Glomerular visceral epithelial cell (primary cell): ENCODE measurements at regions not wholly inside any gene's neighbourhood (a gene's known extent, or its start where the extent isn't known, plus 50 kb on each side); places are given as distances from the start of the nearest gene placed in this dataset.

Experiments used
- DNase-seq: peaks from one replicate; pipeline ENCODE4 v3.0.0-alpha.2; 2016; ENCODE audit errors: extremely low spot score

DNA sequence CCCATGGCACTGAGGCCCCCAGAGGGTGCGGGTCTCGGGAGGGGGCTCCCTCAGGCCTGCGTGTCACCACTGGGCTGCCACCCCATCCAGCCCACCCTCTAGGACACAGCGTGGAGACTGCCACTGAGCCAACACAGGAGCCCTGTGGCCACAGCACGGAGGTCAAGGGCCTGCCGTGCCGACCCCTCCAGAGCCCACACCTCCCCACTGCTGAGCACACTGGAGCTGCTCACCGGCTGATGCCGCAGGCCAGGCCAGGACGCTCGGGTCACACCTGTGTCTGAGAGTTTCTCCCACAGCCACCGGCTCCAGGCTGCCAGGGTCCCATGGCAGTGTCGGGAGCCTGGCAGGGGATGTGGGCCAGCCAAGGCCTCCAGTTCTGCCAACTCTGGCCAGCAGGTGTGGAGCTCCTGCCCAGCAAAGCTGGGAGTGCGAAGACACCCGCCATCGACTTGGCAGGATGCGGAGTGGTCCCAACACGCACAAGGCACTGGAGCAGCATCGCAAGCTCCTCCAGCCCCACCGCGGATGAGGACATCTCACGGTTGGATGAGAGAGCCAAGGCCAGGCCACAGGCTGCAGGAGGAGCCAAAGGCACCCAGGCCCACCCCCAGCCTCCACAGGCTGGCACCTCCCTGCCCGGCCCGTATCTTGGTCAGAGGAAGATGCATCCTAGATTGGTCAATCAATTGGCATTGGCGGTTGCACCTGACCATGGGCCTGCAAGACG lies 187.1 kb downstream of the BRD1 start:
- no peak for DNase-seq

DNA sequence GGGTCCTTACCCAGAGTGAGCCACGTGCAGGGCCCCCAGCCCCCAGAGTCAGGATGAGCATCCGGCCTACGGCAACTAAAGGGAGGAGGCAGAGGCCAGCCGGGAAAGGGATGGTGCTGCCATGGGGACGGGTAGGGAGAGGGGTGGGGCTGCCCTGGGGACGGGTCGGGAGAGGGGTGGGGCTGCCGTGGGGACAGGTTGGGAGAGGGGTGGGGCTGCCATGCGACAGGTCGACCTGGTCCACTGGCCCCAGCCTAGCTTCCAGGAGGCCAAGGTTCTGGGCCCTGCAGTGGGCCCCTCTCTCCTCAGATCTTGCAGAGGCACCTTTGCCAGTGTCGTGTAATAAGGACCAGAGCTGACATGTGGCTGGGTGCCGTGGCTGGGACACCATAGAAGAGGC lies 187.7 kb downstream of the BRD1 start:
- no peak for DNase-seq

DNA sequence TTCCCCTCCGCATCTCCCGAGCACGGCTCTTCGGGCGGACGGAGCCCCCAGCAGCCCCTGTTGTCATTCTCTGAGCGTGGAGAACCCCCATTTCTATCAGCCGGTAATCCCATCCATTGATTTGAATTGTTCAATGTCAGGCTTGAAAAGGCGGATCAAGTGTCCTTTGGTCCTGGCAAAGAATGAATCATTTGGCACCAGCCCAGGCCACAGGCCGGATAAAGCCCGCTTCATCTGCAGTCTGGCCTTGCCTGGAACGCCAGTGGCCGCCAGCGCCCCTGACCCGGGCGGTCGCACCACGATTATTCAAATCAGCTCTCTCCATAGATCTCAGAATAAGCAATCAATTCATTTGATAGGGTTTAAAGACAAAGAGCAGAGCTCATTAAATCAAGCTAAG lies 188.9 kb downstream of the BRD1 start:
- peak; percentile 2 for DNase-seq

DNA sequence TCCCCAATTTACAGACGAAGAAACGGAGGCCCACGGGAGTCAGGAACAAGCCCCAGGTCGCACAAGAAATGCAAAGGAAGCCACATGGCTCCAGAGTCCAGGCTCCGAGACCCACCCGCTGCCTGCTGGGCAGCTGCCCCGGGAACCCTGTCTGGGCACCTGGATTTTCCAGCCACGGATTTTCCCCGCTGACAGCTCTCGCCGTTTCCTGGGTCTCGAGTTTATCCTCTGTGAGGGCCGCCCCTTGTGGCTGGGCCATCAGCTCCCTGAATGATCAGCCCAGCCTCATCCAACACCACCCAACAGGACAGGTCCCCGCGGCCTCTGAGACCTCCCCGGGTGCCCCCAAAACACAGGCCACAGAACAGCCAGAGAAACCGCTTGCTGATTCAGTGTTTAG lies 189.7 kb downstream of the BRD1 start:
- no peak for DNase-seq

GRCh38 chr22:49637255-49637760 lies 190.4 kb downstream of the BRD1 start:
- no peak for DNase-seq

DNA sequence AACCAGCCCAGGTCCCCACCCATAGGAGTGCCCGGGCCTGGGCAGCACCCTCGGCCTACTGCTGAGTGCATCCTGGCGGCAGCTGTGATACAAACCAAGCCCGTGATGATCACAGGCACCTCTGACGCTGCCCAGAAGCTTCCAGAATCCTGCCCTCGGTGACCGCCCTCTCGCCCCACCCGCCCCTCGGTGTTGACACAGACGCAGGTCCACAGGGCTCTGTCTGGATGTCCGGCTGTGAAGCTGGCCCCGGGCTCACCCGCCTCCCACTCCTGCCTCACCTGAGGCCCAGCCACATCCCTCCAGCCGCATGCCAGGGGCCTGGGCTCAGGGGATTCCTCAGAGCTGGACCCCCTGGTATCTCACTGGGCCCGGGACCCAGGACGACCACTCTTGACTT lies 191.0 kb downstream of the BRD1 start:
- DNase-seq = no peak

DNA sequence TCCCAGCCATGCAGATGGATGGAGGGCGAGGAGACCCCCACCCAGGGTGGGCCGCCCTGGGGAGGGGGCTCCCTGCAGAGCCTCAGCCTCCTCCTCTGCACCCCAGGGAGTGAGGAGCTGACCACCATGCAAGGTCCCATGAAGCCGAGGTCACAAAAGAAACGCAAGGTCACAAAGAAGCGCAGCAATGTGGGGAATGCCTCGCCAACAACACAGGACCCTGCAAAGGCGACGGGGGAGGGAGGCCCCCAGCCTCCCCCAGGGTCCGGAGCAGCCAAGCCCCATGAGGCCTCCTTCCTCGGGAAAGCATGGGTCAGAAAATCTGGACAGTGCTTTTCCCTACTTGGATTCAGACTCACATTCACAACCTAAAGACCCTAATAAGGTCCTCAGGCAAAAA lies 191.5 kb downstream of the BRD1 start:
- DNase-seq = no peak

DNA sequence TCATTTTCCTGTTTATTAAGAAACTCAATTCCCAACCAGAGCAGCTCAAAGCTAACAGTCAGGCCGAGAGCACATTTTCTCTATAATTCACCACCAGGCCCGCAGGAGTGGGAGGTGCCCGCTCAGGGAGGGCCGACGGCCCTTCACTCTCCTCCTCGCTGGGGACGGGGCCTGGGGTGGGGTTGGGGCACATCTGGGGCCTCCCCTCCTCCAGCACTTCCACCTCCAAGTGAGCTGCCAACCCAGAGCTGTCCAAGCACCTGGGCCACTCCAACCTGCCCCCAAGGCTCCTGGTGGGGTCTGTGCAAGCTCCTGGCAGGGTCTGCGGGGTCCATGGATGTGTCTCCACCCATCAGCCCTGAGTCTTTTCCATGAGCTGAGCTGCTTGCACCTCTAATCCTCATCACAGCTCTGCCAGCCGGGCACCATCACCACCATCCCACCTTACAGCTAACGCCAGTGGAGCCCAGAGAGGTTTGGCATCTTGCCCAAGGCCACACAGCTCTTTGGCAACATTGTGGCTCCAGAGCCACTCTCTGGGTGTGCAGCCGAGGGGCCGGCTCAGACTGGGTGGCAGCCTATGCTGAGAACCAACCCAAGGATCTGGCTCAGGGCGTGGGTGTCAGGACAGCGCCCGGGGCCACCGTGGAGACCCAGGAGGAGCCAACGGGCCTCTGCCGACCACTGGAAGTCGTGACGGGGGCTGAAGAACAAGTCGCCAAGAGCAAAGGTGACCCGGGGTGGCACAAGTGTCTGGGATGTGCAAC lies 193.5 kb downstream of the BRD1 start:
- no peak for DNase-seq

DNA sequence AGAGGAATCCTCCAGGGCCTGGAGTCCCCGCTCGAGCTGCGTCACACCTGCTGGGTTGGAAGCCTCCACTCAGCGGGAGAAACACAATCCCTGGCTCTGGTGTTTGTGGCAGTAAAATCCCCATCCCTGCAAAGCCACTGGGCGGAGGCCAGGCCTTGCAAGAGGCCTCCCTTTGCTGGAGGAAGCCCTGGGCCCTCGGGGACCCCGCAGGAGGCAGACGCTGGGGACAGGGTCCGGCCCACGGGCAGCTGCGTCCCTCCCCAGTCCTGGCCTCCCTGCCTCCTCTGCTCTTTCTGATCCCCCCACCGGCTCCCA lies 194.7 kb downstream of the BRD1 start:
- no peak for DNase-seq

GRCh38 chr22:49632199-49633009 lies 195.3 kb downstream of the BRD1 start:
- DNase-seq = peak; percentile 45

GRCh38 chr22:49630448-49630946 lies 197.2 kb downstream of the BRD1 start:
- DNase-seq = no peak

- no peak for DNase-seq
Observed at GRCh38 chr22:49629586-49630447, 197.9 kb downstream of the BRD1 start.

GRCh38 chr22:49629261-49629570 lies 198.5 kb downstream of the BRD1 start:
- DNase-seq = no peak

GRCh38 chr22:49628391-49629260 lies 199.0 kb downstream of the BRD1 start:
- no peak for DNase-seq

DNA sequence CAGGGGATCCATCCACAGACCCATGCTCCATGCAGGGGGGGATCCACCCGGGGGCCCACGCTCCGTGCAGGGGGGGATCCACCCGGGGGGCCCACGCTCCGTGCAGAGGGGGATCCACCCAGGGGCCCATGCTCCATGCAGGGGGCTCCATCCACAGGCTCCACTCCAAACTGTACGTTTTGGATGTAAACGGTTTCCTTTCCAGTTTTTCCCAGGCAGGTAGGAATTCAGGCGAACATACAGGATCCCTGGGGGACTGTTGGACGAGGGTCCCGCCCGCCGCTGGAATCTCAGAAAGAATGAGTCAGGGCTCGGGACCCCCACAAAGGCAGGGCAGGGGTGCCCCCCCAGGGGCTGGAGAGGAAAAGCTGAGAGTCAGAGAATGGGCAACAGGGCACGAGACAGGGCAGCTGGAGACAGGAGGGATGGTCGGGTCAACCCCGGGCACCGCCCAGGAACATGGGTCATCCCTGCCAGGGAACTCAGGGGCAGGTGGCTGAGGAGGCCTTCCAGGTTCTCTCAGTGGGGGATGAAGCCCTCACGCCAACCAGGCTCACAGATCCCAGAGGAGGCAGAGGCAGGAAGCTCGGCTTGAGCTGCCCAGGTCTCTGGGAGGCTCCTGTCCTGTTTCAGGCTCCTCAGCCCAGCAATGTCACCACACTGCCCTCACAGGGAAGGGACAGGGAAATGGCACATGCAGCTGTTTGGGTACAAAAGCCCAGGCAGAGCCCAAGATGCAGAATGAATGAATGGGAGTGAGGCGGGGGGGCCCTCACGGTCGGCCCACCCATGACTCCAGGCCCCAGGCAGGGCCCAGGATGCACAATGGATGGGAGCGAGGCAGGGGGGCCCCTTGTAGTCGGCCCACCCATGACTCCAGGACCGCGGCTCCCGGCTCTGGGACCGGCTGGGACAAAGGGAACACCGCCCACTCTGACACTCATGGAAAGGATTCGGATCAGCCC lies 200.2 kb downstream of the BRD1 start:
- no peak for DNase-seq

GRCh38 chr22:49626361-49627216 lies 201.1 kb downstream of the BRD1 start:
- no peak for DNase-seq

GRCh38 chr22:49624421-49625177 lies 203.1 kb downstream of the BRD1 start:
- no peak for DNase-seq

DNA sequence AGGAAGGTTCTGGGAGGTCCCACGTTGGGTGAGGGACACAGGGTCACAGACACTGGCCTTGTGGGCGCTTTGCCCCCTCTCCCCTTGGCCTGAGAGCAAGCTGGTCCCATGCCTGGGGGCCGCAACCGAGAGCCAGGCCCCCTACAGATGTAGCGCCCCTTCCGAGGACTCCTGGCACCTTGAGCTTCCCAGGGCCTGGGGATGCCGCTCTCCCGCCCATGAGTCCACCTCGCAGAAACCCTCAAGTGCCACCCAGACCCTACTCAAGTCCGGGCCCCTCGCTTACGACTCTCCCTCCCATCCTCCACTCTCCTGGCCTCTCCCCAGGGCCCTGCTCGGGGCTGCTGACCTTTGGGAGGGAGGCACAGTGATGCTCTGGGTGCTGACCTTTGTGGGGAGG lies 204.0 kb downstream of the BRD1 start:
- no peak for DNase-seq
